ENCODE measurements at regions not wholly inside any gene's neighbourhood (a gene's known extent, or its start where the extent isn't known, plus 50 kb on each side); places are given as distances from the start of the nearest gene placed in this dataset.
"Not testable (repeated sequence)": the region's sequence is repeated elsewhere in the genome, so short reads cannot be mapped to it uniquely, and the experiment has no call there.

DNA sequence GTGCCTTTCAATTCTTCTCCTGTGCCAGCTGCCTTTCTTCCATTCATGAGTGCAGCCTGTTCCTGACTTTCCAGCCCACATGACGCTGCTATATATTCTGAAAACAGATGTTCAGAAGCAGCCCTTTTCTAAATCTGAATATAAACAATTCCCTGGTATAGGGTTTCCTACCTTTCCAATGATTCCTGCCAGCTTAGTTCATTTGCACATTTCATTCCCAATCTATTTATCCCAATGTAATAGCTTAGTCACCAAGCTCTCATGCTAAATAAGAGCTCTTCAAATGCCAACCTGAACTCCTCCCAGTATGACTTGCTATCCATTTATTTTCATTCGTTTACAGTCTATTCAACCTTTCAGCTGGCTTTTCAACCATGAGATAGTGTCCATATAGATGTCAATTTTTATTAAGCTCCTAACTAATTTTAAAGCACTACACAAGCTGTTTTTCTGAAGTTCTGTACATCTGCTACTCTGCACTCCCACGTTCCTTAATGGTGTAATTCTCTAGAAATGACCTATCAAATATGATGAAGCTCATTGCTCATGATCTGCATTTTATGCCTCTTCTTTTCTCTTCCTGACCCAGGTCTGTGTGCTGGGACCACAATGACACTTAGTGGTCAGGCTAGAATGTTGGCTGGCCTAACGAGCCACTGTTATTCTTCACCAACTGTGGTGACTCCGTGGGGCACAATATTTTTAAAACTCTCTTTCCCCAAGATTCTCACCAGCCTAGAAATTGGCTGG lies 605.0 kb upstream of the TBL1XR1 start:
- TF ChIP-seq, protein P1, sequence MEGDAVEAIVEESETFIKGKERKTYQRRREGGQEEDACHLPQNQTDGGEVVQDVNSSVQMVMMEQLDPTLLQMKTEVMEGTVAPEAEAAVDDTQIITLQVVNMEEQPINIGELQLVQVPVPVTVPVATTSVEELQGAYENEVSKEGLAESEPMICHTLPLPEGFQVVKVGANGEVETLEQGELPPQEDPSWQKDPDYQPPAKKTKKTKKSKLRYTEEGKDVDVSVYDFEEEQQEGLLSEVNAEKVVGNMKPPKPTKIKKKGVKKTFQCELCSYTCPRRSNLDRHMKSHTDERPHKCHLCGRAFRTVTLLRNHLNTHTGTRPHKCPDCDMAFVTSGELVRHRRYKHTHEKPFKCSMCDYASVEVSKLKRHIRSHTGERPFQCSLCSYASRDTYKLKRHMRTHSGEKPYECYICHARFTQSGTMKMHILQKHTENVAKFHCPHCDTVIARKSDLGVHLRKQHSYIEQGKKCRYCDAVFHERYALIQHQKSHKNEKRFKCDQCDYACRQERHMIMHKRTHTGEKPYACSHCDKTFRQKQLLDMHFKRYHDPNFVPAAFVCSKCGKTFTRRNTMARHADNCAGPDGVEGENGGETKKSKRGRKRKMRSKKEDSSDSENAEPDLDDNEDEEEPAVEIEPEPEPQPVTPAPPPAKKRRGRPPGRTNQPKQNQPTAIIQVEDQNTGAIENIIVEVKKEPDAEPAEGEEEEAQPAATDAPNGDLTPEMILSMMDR (IDR thresholded peaks at IDR 0.05; ENCODE audit: extremely low read depth, missing control alignments) = no peak
- DNase-seq (ENCODE audit: low spot score) = no peak

DNA sequence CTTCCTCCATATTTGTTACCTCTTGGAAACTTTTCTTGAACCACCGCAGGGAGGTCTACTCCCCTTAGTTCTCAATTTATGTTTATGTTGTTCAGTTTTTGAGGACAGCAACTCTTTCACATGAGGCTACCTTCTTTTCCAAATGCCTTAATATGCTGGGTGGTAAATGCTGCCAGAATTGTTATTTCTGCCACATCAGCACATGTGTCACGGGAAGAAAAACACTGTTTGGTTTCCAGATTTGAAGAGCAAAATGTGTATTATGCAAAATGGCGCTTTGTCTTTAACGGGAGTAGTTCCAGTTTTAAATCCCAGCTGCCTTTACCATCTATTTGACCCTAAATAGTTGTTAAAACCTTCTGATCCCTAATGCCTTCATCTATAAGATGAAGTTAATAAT lies 606.2 kb upstream of the TBL1XR1 start:
- TF ChIP-seq, protein P1 (IDR thresholded peaks at IDR 0.05; ENCODE audit: extremely low read depth, missing control alignments) = no peak
- DNase-seq (ENCODE audit: low spot score) = no peak

DNA sequence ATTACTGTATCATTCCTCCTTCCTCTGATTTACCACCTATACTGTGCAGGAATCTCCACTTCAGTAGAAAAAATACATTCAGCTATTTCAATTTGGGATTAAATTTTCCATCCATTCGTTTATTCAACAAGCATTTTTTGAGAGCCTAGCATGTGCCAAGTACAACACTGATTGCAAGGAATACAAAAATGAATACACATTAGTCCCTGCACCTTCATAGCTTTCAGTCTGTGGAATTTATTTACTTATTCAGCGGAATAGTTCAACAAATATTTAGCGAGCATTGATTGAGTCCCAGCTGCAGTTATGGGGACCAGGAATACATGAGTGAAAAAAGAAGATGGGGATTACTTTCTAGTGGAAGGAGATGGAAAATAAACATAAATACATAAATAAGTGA lies 606.8 kb upstream of the TBL1XR1 start:
- TF ChIP-seq, protein P1 (IDR thresholded peaks at IDR 0.05; ENCODE audit: extremely low read depth, missing control alignments) = no peak
- DNase-seq (ENCODE audit: low spot score) = no peak

DNA sequence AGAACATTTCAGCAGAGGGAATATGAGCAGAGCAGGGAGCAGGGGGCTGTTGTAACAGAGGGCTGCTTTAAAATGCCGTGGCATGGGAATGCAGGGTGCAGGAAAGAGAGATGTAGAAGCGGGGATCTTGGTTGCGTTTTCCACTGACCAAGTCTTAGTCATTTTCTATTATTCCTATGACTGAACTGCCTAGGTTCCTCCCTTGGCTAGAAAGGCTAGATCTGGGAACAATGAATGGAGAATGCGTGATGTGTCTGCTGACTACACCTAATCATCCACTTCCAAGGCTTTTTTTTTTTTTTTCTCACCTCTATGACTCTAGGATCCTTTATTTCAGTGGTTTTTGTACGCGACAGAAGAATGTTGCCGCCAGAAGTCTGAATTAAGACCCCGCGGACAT lies 607.4 kb upstream of the TBL1XR1 start:
- DNase-seq (ENCODE audit: low spot score) = no peak

DNA sequence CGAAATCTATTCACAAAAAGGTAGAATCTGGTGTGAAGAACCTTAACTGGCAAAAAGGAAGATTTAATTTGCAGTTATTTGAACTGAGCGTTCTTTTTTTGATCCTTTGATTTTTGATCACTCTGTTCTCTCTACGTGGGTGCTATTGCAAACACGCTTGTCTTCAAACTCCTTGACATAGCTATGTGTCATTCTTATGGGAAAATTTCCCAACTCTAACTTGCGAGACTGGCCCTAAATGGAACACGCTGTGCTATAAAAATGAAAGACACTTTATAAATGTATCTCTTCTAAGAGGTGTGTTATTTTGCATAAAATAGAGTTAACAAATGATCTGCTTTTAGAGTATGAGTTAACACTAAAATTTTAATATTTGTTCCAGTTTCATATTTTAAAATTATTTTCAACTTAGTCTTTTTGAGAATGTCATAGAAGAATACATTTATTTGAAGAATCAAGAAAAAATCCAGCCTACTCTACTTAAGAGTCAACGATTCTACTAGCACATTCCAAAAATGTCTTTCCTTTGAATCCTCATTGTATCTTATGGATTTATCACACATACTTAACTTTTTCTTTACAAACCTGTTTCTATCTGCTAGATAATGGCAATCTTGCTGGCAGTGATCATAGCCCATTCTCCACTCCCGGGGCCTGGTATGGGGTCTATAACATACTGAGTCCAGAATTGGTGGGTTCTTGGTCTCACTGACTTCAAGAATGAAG lies 610.0 kb upstream of the TBL1XR1 start:
- TF ChIP-seq, protein P1 (IDR thresholded peaks at IDR 0.05; ENCODE audit: extremely low read depth, missing control alignments) = no peak
- no peak for DNase-seq (ENCODE audit: low spot score)

More for the DNA sequence above, 607.4 kb upstream of the TBL1XR1 start:
- TF ChIP-seq, protein P1 (IDR thresholded peaks at IDR 0.05; ENCODE audit: extremely low read depth, missing control alignments) = no peak

DNA sequence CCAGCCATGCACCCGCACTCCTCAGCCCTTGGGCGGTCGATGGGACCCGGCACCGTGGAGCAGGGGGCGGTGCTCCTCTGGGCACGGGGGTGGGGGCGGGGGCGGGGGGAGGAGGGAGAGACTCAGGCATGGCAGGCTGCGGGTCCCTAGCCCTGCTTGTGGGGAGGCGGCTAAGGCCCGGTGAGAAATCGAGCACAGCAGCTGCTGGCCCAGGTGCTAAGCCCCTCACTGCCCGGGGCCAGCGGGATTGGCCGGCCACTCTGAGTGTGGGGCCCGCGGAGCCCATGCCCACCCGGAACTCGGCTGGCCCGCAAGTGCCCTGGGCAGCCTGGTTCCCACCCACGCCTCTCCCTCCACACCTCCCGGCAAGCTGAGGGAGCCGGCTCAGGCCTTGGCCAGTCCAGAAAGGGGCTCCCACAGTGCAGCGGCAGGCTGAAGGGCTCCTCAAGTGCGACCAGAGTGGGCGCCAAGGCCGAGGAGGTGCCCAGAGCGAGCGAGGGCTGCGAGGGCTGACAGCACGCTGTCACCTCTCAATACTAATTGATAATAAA lies 611.7 kb upstream of the TBL1XR1 start:
- DNase-seq (ENCODE audit: low spot score) = not testable (repeated sequence)

DNA sequence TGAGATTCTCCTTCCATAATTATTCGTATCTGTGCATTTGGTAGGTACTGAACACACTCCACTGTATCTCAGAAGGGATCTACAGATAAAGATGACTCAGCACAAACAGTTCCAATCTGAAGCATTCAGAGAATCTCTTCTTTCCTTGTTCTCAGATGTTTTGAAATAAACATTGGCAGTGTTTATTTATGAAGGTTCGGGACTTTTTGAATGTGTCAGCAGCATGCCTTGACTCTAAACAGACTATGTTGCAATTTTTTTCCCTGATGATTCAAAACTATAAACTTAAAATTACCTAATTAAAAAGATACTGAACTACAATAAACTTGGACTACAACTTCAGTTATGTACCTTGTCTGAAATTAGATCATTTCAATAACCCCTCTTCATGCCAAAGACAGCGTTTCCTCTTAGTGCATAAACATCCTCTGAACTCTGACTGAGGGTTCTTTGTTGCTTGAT lies 612.9 kb upstream of the TBL1XR1 start:
- TF ChIP-seq, protein P1 (IDR thresholded peaks at IDR 0.05; ENCODE audit: extremely low read depth, missing control alignments) = no peak
- no peak for DNase-seq (ENCODE audit: low spot score)
